ENCODE measurements at regions not wholly inside any gene's neighbourhood (a gene's known extent, or its start where the extent isn't known, plus 50 kb on each side); places are given as distances from the start of the nearest gene placed in this dataset.

DNA sequence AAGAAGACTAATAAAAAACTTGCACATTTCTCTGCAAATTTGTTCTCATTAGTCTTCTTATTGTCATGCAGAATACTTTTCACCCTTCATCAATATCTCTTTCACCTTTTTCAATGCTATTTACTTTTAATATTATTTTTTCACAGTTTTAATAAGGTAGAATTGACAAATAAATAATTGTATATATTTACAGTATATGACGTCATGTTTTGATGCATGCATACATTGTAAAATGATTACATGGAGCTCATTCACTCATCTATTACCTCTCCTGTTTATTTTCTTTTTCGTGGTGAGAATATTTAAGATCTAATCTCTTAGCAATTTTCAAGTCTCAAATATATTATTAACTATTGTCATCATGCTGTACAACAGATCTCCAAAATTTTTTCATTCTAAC is 658.2 kb upstream of the MKI67 start:
- intact Hi-C loops (cut with micrococcal nuclease), result no loop called here

DNA sequence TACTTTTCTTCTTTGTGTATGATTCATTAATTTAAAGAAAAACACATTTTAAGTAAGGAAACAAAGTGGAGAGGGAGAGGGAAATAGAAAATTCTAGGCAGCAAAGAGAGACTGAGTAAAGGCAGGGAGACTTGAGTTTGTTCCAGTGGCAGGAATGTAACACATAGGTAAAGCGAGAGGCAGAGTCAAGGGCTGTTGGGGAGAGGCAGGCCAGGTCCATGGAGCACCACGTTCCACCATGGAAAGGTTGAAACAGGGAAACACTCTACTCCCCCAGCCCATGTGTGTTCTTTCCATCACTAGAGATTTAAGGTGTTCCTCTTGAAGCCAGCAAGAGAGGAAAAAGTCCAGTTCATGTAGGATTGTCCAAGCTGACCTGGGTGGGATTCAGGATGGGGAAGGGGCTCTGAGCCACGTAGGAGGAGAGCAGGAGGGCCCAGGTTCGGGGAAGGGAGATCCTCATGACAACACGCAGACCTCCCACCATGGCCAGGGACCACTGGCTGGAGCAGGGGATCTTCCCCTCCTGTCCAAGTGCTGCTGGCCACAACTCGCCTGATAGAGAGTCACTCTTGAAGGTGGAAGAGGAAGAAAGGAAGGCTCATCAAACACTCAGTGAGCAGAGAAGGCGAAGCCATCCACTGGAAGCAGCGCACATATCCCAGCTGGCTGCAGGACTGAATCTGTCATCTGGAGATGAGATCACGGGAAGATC is 666.4 kb upstream of the MKI67 start:
- DNase-seq, result no peak
- Mint-ChIP-seq H3K4me1 (no peaks in the 10 kb centered on the region), H3K4me3 (no peak overlapping the region), H3K27me3 (no peaks in the 10 kb centered on the region), H3K9me3 (no peaks in the 10 kb centered on the region), H3K36me3 (ENCODE audit: low read depth) (no peaks in the 10 kb centered on the region), H3K27ac (no peak overlapping the region)
- intact Hi-C loops (cut with micrococcal nuclease), result no loop called here

More for the DNA sequence above, 658.2 kb upstream of the MKI67 start:
- Mint-ChIP-seq H3K4me3 (no peak overlapping the region), H3K27ac (no peak overlapping the region), H3K4me1 (no peaks in the 10 kb centered on the region), H3K27me3 (peaks cover 3% of the 10 kb centered on the region), H3K36me3 (ENCODE audit: low read depth) (no peaks in the 10 kb centered on the region), H3K9me3 (no peaks in the 10 kb centered on the region)
- DNase-seq, result no peak

DNA sequence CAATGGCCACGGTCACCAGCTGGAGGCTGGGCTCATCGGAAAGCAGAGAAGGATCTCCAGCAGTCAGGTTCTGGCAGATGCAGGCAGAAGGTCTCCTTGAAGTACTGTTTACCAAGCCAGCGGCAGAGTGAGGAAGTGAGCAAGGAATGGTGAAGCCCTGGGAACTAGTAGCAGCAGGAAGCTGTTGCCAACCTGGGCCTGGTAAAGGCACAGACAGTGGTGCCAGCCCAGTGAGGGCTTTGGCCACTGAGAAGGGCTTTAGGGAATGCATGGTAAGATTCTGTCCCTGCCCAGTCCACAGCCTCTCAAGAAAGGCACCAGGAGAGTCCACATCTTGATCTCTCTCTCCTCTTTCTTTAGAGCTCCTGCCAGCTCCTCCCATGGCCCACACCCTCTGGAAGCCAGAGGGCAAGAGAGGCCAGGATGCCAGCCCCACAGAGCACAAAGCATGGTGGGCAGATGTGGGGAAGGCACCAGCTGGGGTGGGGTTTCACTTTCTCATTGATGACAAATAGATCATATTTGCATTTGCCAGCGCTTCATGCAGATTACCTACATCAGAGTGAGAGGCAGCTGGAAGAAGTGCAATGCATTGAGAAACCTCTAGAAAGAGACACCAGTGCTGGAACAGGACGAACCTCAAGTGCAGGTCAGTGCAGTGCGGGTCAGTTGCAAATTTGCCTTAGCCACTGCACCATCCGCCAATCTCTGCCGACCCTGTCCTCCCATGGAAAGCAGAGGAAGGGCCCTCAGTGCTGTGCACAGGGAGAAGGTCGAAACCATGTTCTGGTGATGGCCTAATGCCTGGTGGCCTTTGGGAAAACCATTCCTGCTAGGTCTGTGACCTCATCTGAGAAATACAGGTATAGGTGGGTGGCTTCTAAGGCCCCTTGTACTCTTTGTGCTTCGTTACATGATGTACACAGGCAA is 667.8 kb upstream of the MKI67 start:
- Mint-ChIP-seq H3K27me3 (no peaks in the 10 kb centered on the region), H3K36me3 (ENCODE audit: low read depth) (no peaks in the 10 kb centered on the region), H3K4me1 (no peaks in the 10 kb centered on the region), H3K9me3 (no peaks in the 10 kb centered on the region), H3K4me3 (no peak overlapping the region), H3K27ac (no peak overlapping the region)
- intact Hi-C loops (cut with micrococcal nuclease), result no loop called here
- DNase-seq, result no peak

DNA sequence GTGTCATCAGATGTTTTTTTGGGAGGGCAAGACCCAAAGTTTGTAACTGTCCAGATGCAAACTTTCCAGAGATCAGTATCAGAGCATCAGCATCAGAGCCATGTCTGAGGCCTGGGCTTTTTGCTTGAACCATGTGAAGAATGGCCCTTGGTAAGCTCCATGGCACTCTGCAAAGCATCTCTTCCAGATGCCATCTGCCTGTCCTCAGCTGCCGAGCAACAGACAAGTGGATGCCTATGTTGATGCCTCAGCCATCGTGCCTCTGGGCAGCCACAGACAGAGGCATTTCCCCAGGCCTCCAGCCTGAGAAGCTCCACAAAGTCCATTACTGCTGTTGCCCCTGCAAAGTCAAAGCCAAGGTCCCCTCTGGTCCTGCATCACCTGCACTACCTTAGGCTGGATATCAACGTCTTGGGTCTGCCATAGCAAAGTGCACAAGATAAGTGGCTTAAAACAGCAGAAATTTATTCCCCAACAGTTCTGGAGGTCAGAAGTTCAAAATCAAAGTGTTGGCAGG is 670.2 kb upstream of the MKI67 start:
- H3K4me3 Mint-ChIP-seq, result no peak overlapping the region
- no peaks in the 10 kb centered on the region for H3K27me3 Mint-ChIP-seq
- H3K9me3 Mint-ChIP-seq, result no peaks in the 10 kb centered on the region
- H3K27ac Mint-ChIP-seq, result no peak overlapping the region
- DNase-seq, result no peak
- intact Hi-C loops (cut with micrococcal nuclease), result no loop called here
- H3K36me3 Mint-ChIP-seq (ENCODE audit: low read depth), result no peaks in the 10 kb centered on the region
- H3K4me1 Mint-ChIP-seq, result no peaks in the 10 kb centered on the region

DNA sequence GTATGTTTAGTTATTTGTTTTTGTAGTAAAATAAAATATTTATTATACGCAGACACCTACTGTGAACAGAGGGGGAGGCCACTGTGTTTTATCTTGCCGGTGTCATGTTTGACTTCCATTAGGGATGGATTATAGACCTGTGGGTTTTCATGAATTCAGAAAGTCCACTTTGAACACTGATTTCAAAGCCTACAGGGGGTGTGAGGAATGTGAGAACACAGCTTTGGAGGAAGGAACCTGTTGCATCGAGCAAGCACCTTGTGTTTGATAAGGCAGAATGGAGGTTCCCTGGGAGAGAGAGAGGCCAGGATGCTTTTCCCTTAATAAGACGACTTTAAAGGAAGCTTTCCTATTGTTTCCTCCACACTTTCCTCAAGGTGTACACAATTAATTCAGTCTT is 665.0 kb upstream of the MGMT start:
- no peak overlapping the region for H3K4me3 Mint-ChIP-seq
- no peaks in the 10 kb centered on the region for H3K36me3 Mint-ChIP-seq (ENCODE audit: low read depth)
- intact Hi-C loops (cut with micrococcal nuclease), result no loop called here
- H3K9me3 Mint-ChIP-seq, result no peaks in the 10 kb centered on the region
- H3K4me1 Mint-ChIP-seq, result no peaks in the 10 kb centered on the region
- H3K27ac Mint-ChIP-seq, result no peak overlapping the region
- DNase-seq, result no peak
- H3K27me3 Mint-ChIP-seq, result no peaks in the 10 kb centered on the region

DNA sequence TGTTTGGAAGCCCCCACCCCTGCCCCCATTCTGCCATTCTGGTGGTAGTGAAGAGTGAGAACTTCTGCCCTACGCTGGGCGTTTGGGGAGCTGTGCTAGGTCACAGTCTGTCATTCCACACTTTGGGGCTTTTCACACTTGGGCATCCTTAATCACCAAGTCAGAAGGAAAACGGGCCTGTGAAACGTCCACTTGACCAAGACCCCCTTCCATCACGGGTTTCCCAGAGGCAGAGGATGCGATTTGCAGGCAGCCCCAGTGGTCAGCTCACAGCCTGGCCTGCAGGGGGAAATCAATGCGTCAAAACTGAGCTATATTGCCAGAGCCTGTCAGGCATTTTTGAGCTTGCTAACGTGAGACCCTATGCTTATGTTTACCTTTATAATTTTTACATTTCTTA is 663.3 kb upstream of the MGMT start:
- Mint-ChIP-seq H3K4me1 (no peaks in the 10 kb centered on the region), H3K27me3 (no peaks in the 10 kb centered on the region), H3K4me3 (no peak overlapping the region), H3K27ac (no peak overlapping the region), H3K9me3 (no peaks in the 10 kb centered on the region), H3K36me3 (ENCODE audit: low read depth) (no peaks in the 10 kb centered on the region)
- intact Hi-C loops (cut with micrococcal nuclease), result no loop called here
- no peak for DNase-seq

DNA sequence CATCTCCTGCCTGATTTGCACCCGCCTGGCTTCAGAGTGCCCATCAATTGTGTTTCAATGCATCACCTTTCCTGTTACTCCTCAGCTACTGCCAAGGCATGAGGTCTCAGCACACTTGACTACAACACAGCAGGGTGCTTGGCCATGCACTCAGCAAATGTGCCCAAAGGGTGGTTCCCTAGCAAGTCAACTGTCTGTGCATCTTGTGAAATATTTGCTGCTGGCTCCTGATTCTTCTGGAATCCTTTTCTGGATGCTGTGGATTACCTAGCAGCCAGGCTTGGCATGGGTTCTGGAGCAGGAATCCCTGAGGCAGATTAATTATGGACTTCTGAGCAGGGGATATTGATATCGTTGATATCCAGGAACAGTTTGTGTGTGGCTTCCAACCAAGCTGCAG is 662.6 kb upstream of the MGMT start:
- DNase-seq, result no peak
- Mint-ChIP-seq H3K27me3 (no peaks in the 10 kb centered on the region), H3K27ac (no peak overlapping the region), H3K36me3 (ENCODE audit: low read depth) (no peaks in the 10 kb centered on the region), H3K4me1 (no peaks in the 10 kb centered on the region), H3K4me3 (no peak overlapping the region), H3K9me3 (no peaks in the 10 kb centered on the region)
- intact Hi-C loops (cut with micrococcal nuclease), result no loop called here

DNA sequence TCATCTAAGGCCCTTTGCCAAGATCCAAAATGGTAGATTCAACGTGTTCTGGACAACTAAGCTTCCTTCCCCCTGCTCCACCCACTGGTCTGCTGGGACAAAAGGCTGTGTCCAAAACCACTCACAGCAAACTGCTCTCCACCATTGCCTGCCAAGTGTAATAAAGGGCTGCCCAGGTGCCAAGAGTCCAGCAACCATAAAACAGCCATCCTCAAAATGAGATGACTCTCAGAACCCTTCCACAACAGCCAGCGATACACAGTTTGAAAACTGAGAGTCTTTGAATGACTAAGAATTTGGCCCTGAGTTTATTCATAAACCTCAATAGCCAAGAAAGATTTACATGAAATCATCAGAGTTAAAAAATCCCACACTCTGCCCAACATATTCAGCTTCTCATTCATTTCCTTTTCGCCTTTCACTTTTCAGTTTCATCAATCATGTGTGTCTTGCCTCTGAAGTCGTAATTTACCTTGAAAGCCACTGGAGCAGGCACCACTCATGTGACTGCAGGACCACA is 658.1 kb upstream of the MGMT start:
- Mint-ChIP-seq H3K36me3 (ENCODE audit: low read depth) (no peaks in the 10 kb centered on the region), H3K4me1 (no peaks in the 10 kb centered on the region), H3K27me3 (no peaks in the 10 kb centered on the region), H3K27ac (no peak overlapping the region), H3K4me3 (no peak overlapping the region), H3K9me3 (no peaks in the 10 kb centered on the region)
- no peak for DNase-seq
- intact Hi-C loops (cut with micrococcal nuclease), result no loop called here

DNA sequence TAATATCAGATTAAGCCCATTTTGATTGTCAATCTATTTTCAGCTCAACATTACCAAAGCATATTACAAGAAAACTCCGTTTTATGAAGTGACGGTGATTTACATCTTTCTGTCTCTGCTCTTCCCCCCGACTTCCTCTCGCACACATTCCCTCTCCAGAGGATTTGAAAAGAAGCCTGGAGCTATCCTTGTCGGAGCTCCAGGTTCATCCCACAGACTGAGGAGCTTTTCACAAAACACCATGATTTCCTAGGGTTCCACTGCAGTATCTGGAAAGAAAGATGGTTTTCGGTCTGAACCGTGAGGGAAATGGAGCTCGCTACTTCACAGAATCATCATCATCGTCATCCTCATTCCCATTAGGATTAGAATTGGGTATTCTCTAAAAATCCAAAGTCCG is 655.5 kb upstream of the MGMT start:
- H3K36me3 Mint-ChIP-seq (ENCODE audit: low read depth), result no peaks in the 10 kb centered on the region
- no peaks in the 10 kb centered on the region for H3K27me3 Mint-ChIP-seq
- H3K4me3 Mint-ChIP-seq, result no peak overlapping the region
- intact Hi-C loops (cut with micrococcal nuclease), result no loop called here
- no peak overlapping the region for H3K27ac Mint-ChIP-seq
- H3K9me3 Mint-ChIP-seq, result no peaks in the 10 kb centered on the region
- H3K4me1 Mint-ChIP-seq, result no peaks in the 10 kb centered on the region
- DNase-seq, result no peak

DNA sequence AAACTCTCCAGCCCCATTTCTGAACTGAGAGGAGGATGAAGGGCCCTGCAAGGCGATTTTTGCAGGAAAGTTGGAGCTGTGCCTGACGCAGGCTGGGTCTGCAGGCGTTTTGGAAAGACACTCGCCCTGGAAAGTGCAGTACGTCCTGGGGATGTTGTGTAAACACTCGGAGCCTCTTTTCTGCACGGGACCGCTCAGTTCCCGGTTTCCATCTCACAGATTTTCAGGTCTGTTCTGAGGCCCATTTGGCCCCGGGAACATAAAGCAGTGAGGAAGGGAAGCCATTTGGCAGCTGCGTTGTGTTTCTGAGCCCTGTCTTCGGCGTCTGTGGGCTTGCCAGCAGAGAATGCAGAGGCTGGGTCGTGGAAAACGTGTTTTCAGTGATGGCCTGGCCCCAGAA is 655.0 kb upstream of the MGMT start:
- H3K27me3 Mint-ChIP-seq, result no peaks in the 10 kb centered on the region
- no peak overlapping the region for H3K27ac Mint-ChIP-seq
- H3K9me3 Mint-ChIP-seq, result no peaks in the 10 kb centered on the region
- intact Hi-C loops (cut with micrococcal nuclease), result no loop called here
- no peak overlapping the region for H3K4me3 Mint-ChIP-seq
- no peak for DNase-seq
- no peaks in the 10 kb centered on the region for H3K36me3 Mint-ChIP-seq (ENCODE audit: low read depth)
- no peaks in the 10 kb centered on the region for H3K4me1 Mint-ChIP-seq

DNA sequence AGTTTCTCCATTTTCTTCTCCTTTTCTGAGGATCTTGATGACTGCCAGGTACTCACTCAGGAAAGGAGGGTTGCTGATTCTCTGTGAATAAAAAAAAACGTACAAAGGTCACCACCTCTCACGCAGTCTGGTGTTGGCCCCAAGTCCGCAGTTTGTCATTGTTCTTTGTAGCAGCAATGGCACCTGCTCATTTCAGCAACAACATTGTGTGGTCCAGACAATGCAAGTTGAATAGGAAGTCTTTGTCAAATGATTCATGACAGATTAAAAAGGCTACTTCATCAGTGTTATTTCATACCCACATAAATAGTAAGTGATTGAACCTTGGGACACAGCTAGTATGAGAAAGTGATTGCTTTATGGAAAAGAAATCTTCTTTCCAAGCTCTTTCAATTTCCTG is 653.5 kb upstream of the MGMT start:
- Mint-ChIP-seq H3K4me3 (no peak overlapping the region), H3K9me3 (no peaks in the 10 kb centered on the region), H3K36me3 (ENCODE audit: low read depth) (no peaks in the 10 kb centered on the region), H3K27ac (no peak overlapping the region), H3K27me3 (no peaks in the 10 kb centered on the region), H3K4me1 (no peaks in the 10 kb centered on the region)
- DNase-seq, result no peak
- intact Hi-C loops (cut with micrococcal nuclease), result no loop called here

DNA sequence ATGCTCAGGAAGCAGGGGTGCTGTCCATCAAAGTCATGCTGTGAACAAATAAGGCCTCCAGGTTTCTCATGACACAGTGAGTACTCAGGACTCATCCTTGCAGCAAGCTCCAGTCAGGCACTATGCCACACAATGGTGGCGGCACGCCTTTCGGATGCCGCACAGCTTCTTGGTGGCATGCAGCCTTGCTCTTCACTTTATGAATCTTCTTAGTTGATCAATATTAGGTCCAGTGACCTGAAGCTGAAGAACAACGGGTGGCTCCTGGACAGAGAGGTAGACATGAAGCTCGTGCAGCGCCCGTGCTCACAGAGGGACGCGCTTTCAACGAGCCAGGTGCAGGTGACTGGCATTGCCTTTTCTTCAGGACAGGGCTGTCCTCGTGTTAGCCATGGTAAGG is 653.0 kb upstream of the MGMT start:
- Mint-ChIP-seq H3K4me3 (no peak overlapping the region), H3K9me3 (no peaks in the 10 kb centered on the region), H3K27ac (no peak overlapping the region), H3K4me1 (no peaks in the 10 kb centered on the region), H3K36me3 (ENCODE audit: low read depth) (no peaks in the 10 kb centered on the region), H3K27me3 (no peaks in the 10 kb centered on the region)
- intact Hi-C loops (cut with micrococcal nuclease), result no loop called here
- DNase-seq, result no peak

DNA sequence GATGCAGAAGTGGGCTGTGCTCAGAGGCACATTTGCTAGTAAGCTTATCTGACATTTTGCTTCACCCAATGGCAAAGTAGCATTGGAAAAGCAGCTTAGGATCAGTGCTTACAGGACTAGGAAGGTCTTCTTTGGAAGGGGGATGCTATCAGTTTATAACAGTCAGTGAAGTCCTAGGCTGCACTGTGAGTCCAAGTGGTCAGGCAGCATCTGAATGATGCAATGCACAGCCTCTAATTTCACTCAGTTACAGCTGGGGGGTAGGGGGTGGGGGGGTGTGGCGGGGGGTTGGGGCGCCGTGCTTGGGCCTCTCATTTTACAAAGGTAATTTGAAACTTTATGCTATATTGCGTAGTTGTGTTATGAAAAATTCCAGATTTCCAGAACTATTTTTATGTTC is 652.3 kb upstream of the MGMT start:
- no peaks in the 10 kb centered on the region for H3K27me3 Mint-ChIP-seq
- H3K4me3 Mint-ChIP-seq, result no peak overlapping the region
- no peaks in the 10 kb centered on the region for H3K4me1 Mint-ChIP-seq
- no peaks in the 10 kb centered on the region for H3K36me3 Mint-ChIP-seq (ENCODE audit: low read depth)
- no peaks in the 10 kb centered on the region for H3K9me3 Mint-ChIP-seq
- H3K27ac Mint-ChIP-seq, result no peak overlapping the region
- no peak for DNase-seq
- intact Hi-C loops (cut with micrococcal nuclease), result no loop called here

DNA sequence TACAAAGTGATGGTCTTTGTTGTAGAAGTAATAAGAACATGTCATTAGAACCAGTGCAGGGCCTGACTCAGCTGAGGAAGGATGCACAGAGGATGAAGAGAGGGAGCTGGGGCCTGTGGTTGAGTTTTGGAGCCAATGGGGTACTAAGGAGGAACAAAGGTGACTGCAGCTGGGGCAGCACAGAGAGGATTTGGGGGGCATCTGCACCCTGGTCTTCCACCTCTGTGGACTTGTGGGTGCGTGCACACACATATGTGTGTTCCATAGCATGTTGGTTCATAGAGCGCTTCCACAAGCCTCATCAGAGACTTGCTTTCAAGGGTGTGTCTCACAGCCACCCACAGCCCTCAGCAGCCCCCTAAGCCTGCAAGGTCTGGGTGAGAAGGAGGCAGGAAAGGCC is 650.3 kb upstream of the MGMT start:
- DNase-seq, result no peak
- Mint-ChIP-seq H3K4me3 (no peak overlapping the region), H3K4me1 (no peaks in the 10 kb centered on the region), H3K9me3 (no peaks in the 10 kb centered on the region), H3K27me3 (no peaks in the 10 kb centered on the region), H3K27ac (no peak overlapping the region), H3K36me3 (ENCODE audit: low read depth) (no peaks in the 10 kb centered on the region)
- intact Hi-C loops (cut with micrococcal nuclease), result no loop called here

All from activated CD4-positive, alpha-beta T cell treated with anti-CD3 and anti-CD28 coated beads, Interleukin-2, amount 10 ng/mL, durations not matched to agents 24 days and 14 days (primary cell).